ENCODE measurements at regions not wholly inside any gene's neighbourhood (a gene's known extent, or its start where the extent isn't known, plus 50 kb on each side); places are given as distances from the start of the nearest gene placed in this dataset.

GRCh38 chr12:78442454-78442801 is 422.1 kb upstream of the SYT1 start:
- peak; percentile 19 for DNase-seq (ENCODE audit: low read depth)
- TF ChIP-seq CTCF (IDR thresholded peaks at IDR 0.05; ENCODE audit: insufficient read depth, low read depth, low read length, missing control alignments), result no peak
- H3K4me3 ChIP-seq (ENCODE audit: low read length), result no peak overlapping the region

- no peak for DNase-seq (ENCODE audit: low read depth)
- no peak overlapping the region for H3K4me3 ChIP-seq (ENCODE audit: low read length)
- no peak for TF ChIP-seq CTCF (IDR thresholded peaks at IDR 0.05; ENCODE audit: insufficient read depth, low read depth, low read length, missing control alignments)
These were observed 418.0 kb upstream of the SYT1 start for GRCh38 chr12:78446555-78446954.

DNA sequence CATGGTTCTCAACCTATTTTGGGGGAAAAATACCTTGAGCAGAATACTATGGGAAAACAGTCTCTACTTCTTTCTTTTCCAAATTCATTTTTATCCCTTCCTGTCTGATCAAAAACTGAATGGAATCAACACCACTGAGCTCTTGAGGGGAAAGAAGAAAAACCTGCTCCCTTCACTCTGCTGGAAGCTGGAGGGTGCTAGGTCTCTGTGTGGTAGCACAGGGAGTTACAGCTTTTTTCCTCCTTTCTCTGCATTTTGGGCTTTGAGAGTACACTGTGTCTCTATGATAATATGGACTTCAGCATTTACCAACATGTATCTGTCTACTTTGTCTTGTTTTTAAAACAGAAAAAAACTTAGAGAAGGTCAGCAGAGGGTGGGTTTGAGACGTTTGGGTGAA is 417.2 kb upstream of the SYT1 start:
- DNase-seq (ENCODE audit: low read depth), result no peak
- H3K4me3 ChIP-seq (ENCODE audit: low read length), result no peak overlapping the region
- TF ChIP-seq CTCF (IDR thresholded peaks at IDR 0.05; ENCODE audit: insufficient read depth, low read depth, low read length, missing control alignments), result no peak

DNA sequence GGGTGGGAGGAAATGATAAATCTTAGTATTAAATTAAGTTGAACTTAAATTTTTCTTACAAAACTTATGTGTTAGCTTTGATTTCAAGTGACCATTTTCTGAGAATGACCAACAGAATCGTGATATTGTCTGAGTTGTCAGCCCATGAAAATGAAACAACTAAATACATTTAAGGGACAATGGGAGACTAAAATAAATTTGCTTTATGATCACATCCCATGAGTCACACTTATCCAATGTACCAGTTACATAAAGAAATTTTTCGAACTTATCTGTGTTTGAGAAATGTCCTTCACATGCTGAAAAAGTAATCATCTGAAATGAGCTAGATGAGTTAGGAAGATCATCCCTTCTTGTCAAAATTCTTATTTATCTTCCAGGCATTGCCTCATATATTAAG is 415.9 kb upstream of the SYT1 start:
- no peak overlapping the region for H3K4me3 ChIP-seq (ENCODE audit: low read length)
- TF ChIP-seq CTCF (IDR thresholded peaks at IDR 0.05; ENCODE audit: insufficient read depth, low read depth, low read length, missing control alignments), result no peak
- DNase-seq (ENCODE audit: low read depth), result no peak

GRCh38 chr12:78455991-78456390 is 408.6 kb upstream of the SYT1 start:
- no peak for TF ChIP-seq CTCF (IDR thresholded peaks at IDR 0.05; ENCODE audit: insufficient read depth, low read depth, low read length, missing control alignments)
- DNase-seq (ENCODE audit: low read depth), result no peak
- no peak overlapping the region for H3K4me3 ChIP-seq (ENCODE audit: low read length)

- H3K4me3 ChIP-seq (ENCODE audit: low read length), result no peak overlapping the region
- no peak for TF ChIP-seq CTCF (IDR thresholded peaks at IDR 0.05; ENCODE audit: insufficient read depth, low read depth, low read length, missing control alignments)
- peak; percentile 49 for DNase-seq (ENCODE audit: low read depth)
These were observed 406.6 kb upstream of the SYT1 start for GRCh38 chr12:78457938-78458337.

DNA sequence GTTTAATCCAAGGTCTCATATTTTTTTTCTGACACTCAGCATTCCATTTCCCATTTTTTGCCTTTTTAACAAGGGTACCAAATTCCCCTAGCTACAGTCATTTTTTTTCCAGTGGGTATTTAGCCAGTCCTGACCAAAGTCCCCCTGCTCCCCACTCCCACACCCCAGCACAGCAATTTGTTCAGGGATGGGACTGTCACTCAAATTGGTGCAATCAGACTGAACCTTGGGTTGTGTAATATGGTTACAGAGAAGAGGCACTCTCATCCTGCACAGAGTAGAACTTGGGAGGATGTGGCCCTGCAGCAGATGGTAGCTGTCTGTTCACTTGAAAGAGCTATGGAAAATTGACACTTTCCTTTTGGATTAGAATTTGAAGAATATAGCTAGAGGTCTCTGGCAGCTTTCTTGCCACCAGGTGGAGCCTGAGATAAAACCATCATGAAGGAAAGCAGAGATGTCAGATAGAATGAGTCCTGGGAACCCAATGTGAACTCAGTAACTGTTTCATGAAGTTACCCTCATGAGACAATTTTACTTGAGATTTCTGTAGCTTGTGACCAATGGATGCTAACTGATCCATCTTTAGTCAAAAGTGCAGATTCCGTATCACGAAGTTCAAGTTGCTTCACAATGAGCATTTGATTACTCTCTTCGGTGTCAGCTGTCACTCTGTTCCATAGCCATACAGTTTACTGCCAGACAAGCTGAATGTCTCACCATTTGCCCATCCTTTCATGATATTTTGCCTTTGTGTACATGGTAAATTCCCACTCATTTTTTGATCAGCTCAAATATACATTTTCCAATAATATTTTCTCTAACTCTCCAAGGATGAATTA is 394.0 kb upstream of the SYT1 start:
- DNase-seq (ENCODE audit: low read depth), result peak; percentile 53
- TF ChIP-seq CTCF (IDR thresholded peaks at IDR 0.05; ENCODE audit: insufficient read depth, low read depth, low read length, missing control alignments), result peak; percentile 76

More for the DNA sequence above, 394.0 kb upstream of the SYT1 start:
- no peak overlapping the region for H3K4me3 ChIP-seq (ENCODE audit: low read length)

Data from epithelial cell of esophagus (primary cell).